ENCODE measurements at regions not wholly inside any gene's neighbourhood (a gene's known extent, or its start where the extent isn't known, plus 50 kb on each side); places are given as distances from the start of the nearest gene placed in this dataset.

GRCh38 chrX:44621078-44621477, 78.4 kb upstream of the FUNDC1 start:
- TF ChIP-seq CTCF (IDR thresholded peaks at IDR 0.05): no peak
- TF ChIP-seq POLR2A (IDR thresholded peaks at IDR 0.05): no peak

Data from suprapubic skin (tissue), 3 donors.